ENCODE measurements at regions not wholly inside any gene's neighbourhood (a gene's known extent, or its start where the extent isn't known, plus 50 kb on each side); places are given as distances from the start of the nearest gene placed in this dataset.

DNA sequence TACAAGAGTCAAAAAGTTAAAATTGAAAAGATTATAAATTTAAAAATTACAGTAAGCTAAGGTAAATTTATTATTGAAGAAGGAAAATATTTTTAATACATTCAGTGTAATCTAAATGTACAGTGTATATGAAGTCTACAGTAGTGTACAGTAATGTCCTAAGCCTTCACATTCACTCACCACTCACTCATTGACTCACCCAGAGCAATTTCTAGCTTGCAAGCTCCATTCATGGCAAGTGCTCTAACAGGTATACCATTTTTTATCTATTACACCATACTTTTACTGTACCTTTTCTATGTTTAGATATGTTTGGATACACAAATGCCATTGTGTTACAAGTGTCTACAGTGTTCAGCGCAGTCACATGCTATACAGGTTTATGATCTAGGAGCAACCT lies 389.7 kb downstream of the RASEF start:
- no peaks in the 10 kb centered on the region for H3K4me1 Mint-ChIP-seq
- ATAC-seq (ENCODE audit: low read depth) (no peak), DNase-seq (no peak)
- Histone ChIP-seq H3K9ac (ENCODE audit: low read length) (no peak overlapping the region), H4K20me1 (ENCODE audit: control insufficient read depth, insufficient read depth, low read length, poor library complexity, severe bottlenecking) (no peaks in the 10 kb centered on the region), H3K27me3 (replicated peaks in 1 of 4; ENCODE audit: control extremely low read depth in 1 of 4, control insufficient read depth in 3 of 4, insufficient read depth in 4 of 4, low read length in 3 of 4) (no peaks in the 10 kb centered on the region), H3K36me3 (replicated peaks in 1 of 2; ENCODE audit: control extremely low read depth in 1 of 2, control insufficient read depth in 1 of 2, extremely low read depth in 1 of 2, insufficient read depth in 2 of 2, low read length in 1 of 2) (no peaks in the 10 kb centered on the region), H3K79me2 (ENCODE audit: control insufficient read depth, insufficient read depth, low read length) (no peaks in the 10 kb centered on the region), H2AFZ (ENCODE audit: insufficient read depth, low read depth, low read length, poor library complexity, severe bottlenecking) (no peak overlapping the region), H3K4me3 (ENCODE audit: control extremely low read depth in 1 of 5, extremely low read depth in 1 of 5, insufficient read depth in 1 of 5, low read depth in 2 of 5, low read length in 4 of 5) (no peak overlapping the region), H3K27ac (ENCODE audit: low read length in 2 of 2) (no peak overlapping the region), H3K9me3 (ENCODE audit: control extremely low read depth in 1 of 3, control insufficient read depth in 2 of 3, insufficient read depth in 1 of 3, low read length in 2 of 3) (no peaks in the 10 kb centered on the region), H3K4me1 (ENCODE audit: control insufficient read depth in 2 of 2, insufficient read depth in 2 of 2, low read length in 2 of 2) (no peaks in the 10 kb centered on the region), H3K4me2 (replicated peaks; ENCODE audit: low read depth, low read length, poor library complexity, severe bottlenecking) (no peak overlapping the region)
- no peaks in the 10 kb centered on the region for H3K9me3 Mint-ChIP-seq (ENCODE audit: insufficient read depth)
- intact Hi-C loops (cut with micrococcal nuclease): no loop called here
- H3K27me3 Mint-ChIP-seq: no peaks in the 10 kb centered on the region
- ChIA-PET CTCF (no interaction called here), POLR2A (no interaction called here)
- no peak overlapping the region for H3K4me3 Mint-ChIP-seq
- WGBS (ENCODE audit: insufficient coverage): no CpG with 5 or more reads among the region's 1 CpG
- H3K27ac Mint-ChIP-seq: no peak overlapping the region
- TF ChIP-seq, protein P1, sequence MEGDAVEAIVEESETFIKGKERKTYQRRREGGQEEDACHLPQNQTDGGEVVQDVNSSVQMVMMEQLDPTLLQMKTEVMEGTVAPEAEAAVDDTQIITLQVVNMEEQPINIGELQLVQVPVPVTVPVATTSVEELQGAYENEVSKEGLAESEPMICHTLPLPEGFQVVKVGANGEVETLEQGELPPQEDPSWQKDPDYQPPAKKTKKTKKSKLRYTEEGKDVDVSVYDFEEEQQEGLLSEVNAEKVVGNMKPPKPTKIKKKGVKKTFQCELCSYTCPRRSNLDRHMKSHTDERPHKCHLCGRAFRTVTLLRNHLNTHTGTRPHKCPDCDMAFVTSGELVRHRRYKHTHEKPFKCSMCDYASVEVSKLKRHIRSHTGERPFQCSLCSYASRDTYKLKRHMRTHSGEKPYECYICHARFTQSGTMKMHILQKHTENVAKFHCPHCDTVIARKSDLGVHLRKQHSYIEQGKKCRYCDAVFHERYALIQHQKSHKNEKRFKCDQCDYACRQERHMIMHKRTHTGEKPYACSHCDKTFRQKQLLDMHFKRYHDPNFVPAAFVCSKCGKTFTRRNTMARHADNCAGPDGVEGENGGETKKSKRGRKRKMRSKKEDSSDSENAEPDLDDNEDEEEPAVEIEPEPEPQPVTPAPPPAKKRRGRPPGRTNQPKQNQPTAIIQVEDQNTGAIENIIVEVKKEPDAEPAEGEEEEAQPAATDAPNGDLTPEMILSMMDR (IDR thresholded peaks at IDR 0.05): no peak
- no peak for TF ChIP-seq EZH2 (IDR thresholded peaks at IDR 0.05; ENCODE audit: borderline replicate concordance, insufficient read depth, low read depth, low read length, poor library complexity, severe bottlenecking)

DNA sequence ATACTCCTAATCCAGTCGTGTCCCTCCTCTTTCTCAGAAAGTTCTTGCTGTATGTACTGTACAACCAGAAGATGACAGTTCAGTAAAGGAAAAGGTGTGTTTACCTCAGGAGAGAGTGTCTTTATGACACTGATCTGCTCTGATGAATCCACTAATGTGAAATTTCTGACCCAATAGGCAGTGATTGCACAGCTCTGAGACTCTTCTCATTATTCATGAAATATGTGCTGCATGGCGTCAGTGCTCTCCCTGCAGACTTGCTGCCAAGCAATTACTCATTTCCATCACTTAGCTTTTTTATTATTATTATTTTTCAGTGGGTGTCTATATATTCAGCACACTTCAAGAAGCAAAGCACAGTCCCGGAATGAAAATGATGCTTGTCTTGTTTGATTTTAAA lies 389.0 kb downstream of the RASEF start:
- H3K4me1 ChIP-seq (ENCODE audit: control insufficient read depth in 2 of 2, insufficient read depth in 2 of 2, low read length in 2 of 2): no peaks in the 10 kb centered on the region
- WGBS (ENCODE audit: insufficient coverage): no CpG with 5 or more reads among the region's 3 CpGs
- DNase-seq (no peak), ATAC-seq (ENCODE audit: low read depth) (no peak)
- no peak overlapping the region for H3K27ac ChIP-seq (ENCODE audit: low read length in 2 of 2)
- intact Hi-C loops (cut with micrococcal nuclease): no loop called here
- H3K9ac ChIP-seq (ENCODE audit: low read length): no peak overlapping the region
- no peaks in the 10 kb centered on the region for H3K36me3 ChIP-seq (replicated peaks in 1 of 2; ENCODE audit: control extremely low read depth in 1 of 2, control insufficient read depth in 1 of 2, extremely low read depth in 1 of 2, insufficient read depth in 2 of 2, low read length in 1 of 2)
- ChIA-PET CTCF (no interaction called here), POLR2A (no interaction called here)
- no peaks in the 10 kb centered on the region for H3K9me3 ChIP-seq (ENCODE audit: control extremely low read depth in 1 of 3, control insufficient read depth in 2 of 3, insufficient read depth in 1 of 3, low read length in 2 of 3)
- H3K79me2 ChIP-seq (ENCODE audit: control insufficient read depth, insufficient read depth, low read length): no peaks in the 10 kb centered on the region
- H3K27ac Mint-ChIP-seq: no peak overlapping the region
- no peak overlapping the region for H3K4me3 ChIP-seq (ENCODE audit: control extremely low read depth in 1 of 5, extremely low read depth in 1 of 5, insufficient read depth in 1 of 5, low read depth in 2 of 5, low read length in 4 of 5)
- no peak overlapping the region for H3K4me2 ChIP-seq (replicated peaks; ENCODE audit: low read depth, low read length, poor library complexity, severe bottlenecking)
- TF ChIP-seq, protein P1 (IDR thresholded peaks at IDR 0.05): no peak
- TF ChIP-seq EZH2 (IDR thresholded peaks at IDR 0.05; ENCODE audit: borderline replicate concordance, insufficient read depth, low read depth, low read length, poor library complexity, severe bottlenecking): no peak
- H3K4me3 Mint-ChIP-seq: no peak overlapping the region
- H3K4me1 Mint-ChIP-seq: no peaks in the 10 kb centered on the region
- no peaks in the 10 kb centered on the region for H4K20me1 ChIP-seq (ENCODE audit: control insufficient read depth, insufficient read depth, low read length, poor library complexity, severe bottlenecking)
- no peaks in the 10 kb centered on the region for H3K27me3 ChIP-seq (replicated peaks in 1 of 4; ENCODE audit: control extremely low read depth in 1 of 4, control insufficient read depth in 3 of 4, insufficient read depth in 4 of 4, low read length in 3 of 4)
- no peak overlapping the region for H2AFZ ChIP-seq (ENCODE audit: insufficient read depth, low read depth, low read length, poor library complexity, severe bottlenecking)
- H3K27me3 Mint-ChIP-seq: no peaks in the 10 kb centered on the region
- H3K9me3 Mint-ChIP-seq (ENCODE audit: insufficient read depth): no peaks in the 10 kb centered on the region
